Activated CD4-positive, alpha-beta T cell treated with anti-CD3 and anti-CD28 coated beads for 48 hours (primary cell): ENCODE measurements at regions not wholly inside any gene's neighbourhood (a gene's known extent, or its start where the extent isn't known, plus 50 kb on each side); places are given as distances from the start of the nearest gene placed in this dataset.

Experiments used
- DNase-seq: peaks from one replicate; pipeline ENCODE4 v3.0.0-alpha.2; 2020

DNA sequence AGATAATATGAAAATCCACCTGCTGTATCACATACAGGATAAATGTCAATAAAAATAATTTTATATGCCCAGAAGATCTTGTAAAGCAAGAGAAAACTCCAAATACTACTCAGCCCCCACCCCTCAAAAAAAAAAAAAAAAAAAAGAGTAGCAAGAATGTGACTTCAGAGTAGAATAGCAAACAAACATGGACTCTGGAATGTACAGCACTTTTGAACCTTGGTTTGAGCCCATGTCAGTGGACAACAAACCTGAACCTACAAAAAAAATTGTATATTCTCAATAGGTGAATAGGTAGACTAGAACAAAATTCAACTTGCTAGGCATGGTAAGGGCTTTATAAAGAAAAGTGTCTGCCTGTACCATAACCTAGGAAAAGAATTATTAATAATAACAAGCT is 428.0 kb downstream of the SLITRK6 start:
- DNase-seq: no peak

GRCh38 chr13:85368686-85369085 is 430.5 kb downstream of the SLITRK6 start:
- no peak for DNase-seq

- DNase-seq: no peak
Measured at GRCh38 chr13:85367887-85368286, 431.3 kb downstream of the SLITRK6 start.

- DNase-seq: no peak
Measured at GRCh38 chr13:85366759-85367417, 432.3 kb downstream of the SLITRK6 start.

- DNase-seq: no peak
Measured at GRCh38 chr13:85363504-85363903, 435.7 kb downstream of the SLITRK6 start.

- no peak for DNase-seq
Measured at GRCh38 chr13:85362980-85363379, 436.2 kb downstream of the SLITRK6 start.

DNA sequence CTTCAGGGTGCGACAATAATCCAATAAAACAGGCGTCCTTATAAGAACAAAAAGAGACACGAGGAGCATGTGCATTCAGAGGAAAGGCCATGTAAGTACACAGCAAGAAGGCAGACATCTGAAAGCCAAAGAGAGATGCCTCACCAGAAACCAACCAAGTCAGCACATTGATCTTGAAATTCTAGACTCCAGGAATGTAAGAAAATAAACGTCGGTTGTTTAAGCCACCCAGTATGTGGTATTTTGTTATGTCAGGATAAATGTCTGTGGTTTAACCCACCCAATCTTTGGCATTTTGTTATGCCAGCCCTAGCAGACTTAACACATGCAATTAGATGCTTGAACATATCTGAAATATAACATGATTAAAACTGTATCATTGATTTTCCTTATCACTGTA is 452.0 kb downstream of the SLITRK6 start:
- DNase-seq: no peak

GRCh38 chr13:85334187-85334586 is 465.0 kb downstream of the SLITRK6 start:
- DNase-seq: no peak

DNA sequence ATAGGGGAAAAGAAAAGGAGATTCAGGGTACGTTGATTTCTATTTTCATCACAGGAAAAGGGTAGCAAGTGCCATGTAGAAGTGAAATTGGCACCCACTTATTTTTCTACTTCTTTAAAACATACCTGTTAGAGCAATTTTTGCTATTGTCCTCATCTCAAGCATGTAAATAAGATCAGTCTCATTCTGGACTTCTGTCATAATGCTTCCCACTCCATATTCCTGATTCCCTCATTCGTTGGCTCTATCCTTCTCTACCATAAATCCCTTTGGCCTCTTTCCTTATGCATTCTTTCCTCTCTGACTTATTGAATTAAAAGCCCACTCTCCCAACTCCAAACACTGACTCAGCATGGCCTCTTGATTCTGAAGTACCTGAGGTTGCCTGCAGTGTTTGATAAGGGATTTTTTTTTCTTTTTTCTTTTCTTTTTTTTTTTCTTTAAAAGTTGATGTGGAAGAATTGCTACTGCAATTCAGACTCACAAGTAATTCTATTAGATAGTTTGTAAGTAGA is 465.7 kb downstream of the SLITRK6 start:
- no peak for DNase-seq

GRCh38 chr13:85332615-85333014 is 466.6 kb downstream of the SLITRK6 start:
- DNase-seq: no peak

DNA sequence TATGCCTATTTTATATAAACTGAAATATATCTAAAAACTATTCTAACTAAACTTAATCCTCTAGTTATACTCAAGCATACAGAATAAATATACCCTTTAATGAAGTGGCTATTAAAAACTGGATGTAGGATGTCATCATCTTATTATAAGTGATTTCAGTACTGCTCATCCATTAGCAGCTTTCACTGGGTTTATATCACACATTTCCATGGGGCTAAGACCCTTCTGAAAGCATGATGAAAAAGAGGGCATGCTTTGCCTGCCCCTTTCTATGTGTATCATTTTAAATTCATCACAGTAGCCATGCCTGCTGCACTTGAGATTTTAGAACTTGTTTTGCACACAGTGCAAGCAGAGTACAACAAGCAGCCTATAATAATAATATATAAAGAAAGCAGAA is 477.5 kb downstream of the SLITRK6 start:
- no peak for DNase-seq

DNA sequence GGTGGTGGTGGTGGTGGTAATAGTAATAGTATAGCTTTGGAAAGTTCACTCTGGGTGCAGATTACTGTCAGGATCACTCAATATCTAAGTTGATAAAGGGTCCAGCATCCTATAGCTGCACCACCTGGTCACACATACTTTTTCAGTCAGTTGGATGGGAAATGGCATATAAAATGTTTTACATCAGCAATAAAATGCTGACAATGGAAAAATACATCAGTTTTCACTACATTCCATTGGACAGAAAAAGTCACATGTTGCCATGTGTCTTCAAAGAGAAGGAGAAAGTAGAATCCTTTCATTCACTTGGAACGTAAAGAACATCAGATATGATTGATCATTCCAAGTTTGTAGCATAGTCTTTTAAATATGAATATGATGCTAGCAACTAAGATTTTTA is 481.4 kb downstream of the SLITRK6 start:
- no peak for DNase-seq

DNA sequence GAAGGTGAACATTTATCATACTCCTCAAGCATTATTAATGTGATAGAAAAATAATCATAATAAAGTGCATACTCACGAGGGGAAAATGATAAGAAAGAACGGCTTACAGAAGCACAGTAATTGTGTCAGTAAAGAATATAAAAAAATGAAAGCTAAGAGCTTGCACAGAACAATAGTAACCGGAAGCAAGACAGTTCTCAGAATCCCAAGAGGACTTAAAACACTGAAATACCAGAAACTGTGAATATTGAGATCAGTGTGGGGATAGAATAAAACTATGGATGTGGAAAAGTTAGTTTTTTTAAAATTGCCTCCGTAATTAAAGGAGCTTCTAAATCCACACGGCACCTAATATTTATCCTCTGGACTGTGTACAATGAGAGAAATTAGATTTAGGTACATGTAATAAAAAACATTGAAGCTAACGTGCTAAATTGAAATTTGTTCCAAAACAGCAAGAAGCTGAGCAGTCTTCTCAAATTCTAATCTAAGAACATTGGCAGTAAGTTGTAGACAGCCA is 482.7 kb downstream of the SLITRK6 start:
- DNase-seq: no peak

DNA sequence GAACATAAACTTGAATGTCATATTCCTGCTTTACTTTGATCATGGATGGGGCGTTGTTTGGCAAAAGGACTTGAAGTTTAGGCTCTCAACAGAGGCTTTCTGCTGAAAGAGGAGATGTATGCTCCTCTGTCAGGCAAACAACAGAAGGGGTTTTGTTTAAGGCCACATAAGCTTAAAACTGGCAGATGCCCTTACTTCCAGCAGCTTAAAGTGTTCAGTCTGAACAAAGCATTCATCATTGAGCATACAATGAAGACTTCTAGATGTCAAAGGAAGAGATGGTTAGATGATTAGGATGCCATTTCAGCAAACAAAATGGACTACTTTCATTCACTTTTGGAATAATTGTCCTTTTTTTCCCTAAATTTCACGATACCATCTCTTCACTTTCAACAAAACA is 484.5 kb downstream of the SLITRK6 start:
- DNase-seq: no peak

GRCh38 chr13:85313761-85314503 is 485.3 kb downstream of the SLITRK6 start:
- DNase-seq: no peak

DNA sequence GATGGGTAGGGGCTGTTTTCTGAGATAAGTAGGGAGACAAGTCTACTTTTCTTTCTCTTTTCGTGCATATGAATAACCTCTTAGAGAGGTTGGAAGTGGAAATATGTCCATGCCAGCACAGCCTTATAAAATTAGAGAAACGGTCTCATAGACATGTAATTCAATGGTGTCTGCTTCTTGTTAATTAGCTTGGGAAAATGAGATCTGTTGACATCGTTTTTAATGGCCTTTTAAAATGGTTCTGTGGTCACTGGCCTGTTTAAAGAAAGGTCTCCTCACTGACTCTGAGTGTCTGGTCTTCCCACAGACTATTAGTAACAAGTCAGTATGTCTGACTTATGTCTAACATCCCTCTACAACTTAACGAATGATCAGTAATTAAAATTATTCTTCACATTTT is 487.1 kb downstream of the SLITRK6 start:
- no peak for DNase-seq

- no peak for DNase-seq
Measured at GRCh38 chr13:85303630-85304029, 495.6 kb downstream of the SLITRK6 start.

DNA sequence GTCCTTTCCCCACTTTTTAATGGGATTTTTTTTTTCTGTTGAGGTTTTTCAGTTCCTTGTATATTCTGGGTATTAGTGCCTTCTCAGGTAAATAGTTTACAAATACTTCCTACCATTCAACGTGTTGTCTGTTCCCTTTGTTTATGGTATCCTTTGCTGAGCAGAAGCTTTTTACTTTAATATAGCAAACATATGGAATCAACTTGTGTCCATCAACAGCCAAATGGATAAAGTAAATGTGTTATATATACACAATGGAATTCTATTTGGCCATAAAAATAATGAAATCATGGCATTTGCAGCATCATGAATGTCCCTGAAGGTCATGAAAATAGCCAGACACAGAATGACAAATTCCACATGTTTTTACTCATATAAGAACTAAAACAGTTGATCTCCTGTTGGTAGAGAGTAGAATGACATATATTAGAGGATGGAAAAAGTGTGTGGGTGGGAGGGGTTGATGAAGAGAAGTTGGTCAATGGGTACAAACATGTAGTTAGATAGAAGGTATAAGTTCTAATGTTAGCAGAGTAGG is 500.8 kb downstream of the SLITRK6 start:
- DNase-seq: no peak

DNA sequence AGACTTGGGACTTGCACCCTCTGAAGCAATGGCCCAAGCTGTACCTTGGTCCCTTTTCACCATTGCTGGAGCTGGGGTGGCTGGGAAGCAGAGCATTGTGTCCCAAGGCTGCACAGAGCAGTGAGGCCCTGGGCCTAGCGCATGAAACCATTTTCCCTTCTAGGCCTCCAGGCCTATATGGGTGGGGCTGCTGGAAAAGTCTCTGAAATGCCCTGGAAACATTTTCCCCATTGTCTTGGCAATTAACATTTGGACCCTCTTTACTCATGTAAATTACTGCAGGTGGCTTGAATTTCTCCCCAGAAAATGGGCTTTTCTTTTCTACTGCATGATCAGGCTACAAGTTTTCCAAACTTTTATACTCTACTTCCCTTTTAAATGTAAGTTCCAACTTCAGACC is 510.5 kb downstream of the SLITRK6 start:
- no peak for DNase-seq

DNA sequence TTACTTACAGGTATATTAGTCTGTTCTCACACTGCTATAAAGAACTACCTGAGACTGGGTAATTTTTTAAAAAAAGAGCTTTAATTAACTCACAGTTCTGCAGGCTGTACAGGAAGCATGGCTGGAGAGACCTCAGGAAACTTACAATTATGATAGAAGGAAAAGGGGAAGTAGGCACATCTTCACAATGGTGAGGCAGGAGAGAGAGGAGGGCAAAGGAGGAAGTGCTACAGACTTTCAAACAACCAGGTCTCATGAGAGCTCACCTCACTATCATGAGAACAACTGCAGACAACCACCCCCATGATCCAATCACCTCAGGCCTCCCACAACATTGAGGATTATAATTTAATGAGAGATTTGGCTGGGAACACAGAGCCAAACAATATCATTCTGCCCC is 511.7 kb downstream of the SLITRK6 start:
- no peak for DNase-seq

- DNase-seq: no peak
Measured at GRCh38 chr13:85286081-85286480, 513.1 kb downstream of the SLITRK6 start.

- DNase-seq: no peak
Measured at GRCh38 chr13:85284349-85284748, 514.9 kb downstream of the SLITRK6 start.

DNA sequence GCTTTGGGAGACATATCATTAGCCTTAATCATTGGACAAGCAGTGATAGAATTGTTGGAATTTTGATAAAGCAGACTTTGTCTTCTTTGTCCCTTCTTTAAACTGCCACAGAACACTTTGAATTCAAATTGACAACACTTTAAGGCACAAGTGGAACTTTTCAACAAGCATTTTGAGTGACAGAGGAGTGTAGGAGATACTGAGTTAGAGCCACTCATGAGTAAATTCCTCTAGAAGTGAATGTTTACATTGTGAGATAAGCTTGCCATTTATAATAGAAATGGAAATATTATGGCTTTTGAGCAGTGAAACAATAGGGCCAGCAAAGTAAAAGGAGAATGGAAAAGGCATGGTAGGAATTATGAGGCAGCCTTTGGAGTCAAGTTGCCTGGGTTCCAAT is 515.8 kb downstream of the SLITRK6 start:
- DNase-seq: no peak

DNA sequence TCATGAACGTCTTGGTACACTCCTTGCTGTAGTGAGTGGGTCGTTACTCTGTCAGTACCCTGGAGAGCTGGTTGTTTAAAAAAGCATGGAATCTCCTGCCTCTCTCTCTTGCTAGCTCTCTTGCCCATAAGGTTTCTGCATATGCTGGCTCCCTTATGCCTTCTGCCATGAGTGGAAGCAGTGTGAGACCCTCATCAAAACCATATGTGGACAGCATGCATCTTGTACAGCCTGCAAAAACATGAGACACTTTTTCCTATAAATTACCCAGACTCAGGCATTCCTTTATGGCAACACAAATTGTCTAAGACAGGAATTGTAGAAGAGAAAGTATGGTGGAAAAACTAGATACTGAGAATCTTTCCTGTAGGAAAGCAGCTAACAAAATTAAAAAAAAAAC is 516.3 kb downstream of the SLITRK6 start:
- no peak for DNase-seq
